GM18867 (cell line): ENCODE measurements at regions not wholly inside any gene's neighbourhood (a gene's known extent, or its start where the extent isn't known, plus 50 kb on each side); places are given as distances from the start of the nearest gene placed in this dataset.

Experiments used
- ATAC-seq: cut with Tn5 transposase; IDR thresholded peaks from one replicate; pipeline ENCODE4 v1.9.1; 2021; ENCODE audit warnings: mild to moderate bottlenecking, moderate library complexity; ENCODE audit not compliant: unreplicated experiment

DNA sequence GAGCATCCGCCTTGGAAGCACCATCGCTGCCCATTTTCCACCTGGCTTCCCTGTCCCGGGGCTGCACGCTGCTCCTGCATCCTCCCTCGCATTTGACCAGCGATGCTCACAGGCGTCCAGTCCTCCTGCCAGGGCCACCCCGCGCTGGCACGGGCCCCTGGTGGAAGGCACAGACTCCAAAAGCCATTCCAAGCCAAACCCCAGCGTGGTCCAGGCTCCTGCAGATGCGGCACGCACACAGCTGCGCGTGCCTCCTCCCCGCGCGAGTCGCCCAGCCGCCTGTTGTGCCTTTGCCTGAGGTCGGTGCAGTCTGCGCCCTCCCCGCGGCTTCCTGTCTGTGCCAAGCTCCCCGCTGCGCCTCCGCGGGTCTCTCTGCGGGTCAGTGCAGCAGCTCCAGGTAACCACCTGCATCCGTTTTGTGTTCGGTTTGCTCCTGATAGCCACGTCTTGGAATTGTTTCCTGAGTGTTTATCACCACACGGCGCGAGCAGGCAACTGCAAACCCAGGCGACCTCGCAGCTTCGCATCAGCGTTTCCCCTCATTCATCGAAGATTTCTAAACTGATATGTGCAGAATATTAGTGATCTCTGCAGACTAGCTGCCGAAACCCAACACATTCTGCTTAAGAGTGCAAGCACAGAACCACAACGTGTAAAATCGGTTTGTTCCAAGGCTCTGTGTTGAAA is 65.2 kb upstream of the SALL3 start:
- ATAC-seq: no peak

DNA sequence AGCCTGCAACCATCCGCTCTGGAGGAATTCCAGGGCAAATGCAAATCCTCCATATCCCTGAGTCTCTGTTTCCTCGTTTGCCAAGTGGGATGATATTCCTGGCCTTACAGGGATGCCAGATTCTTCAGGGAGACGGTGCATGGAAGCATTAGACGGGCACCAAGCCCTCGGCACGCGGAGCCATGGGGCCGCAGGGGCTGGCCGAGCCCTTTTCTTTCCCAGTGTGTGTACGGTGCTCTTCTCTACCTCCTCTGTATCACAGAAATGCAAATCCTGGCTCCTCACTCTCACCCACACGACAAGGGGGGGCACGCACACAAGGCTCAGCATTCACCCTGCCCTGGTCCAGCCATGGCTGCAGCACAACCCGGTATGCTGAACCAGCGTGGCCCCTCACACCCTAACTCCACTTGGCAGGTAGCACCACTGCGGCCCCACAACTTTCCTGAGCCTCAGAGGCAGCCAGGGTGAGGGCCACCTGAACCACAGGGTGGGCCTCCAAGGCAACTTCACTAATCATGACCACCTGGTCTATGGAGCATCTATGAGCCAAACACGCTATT is 64.1 kb upstream of the SALL3 start:
- ATAC-seq: no peak

DNA sequence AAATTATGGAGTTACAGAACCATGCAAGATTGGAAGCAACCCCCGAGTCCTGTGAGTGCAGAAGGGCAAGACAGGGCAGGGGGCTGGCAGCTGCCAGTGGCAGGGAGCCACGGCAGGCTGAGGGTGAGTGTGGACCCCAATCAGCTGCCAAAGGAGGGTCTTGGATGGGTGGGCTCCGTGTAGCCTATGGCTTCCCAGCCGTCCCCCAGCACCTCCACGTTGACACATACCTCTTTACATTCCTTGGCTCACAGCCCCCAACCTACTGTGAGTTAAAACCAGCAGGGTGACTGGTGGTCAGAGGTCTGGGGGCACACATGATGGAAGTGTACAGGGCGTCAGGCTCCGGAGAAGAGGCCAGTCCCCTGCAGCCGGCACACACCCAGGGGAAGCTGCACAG is 60.9 kb upstream of the SALL3 start:
- ATAC-seq: no peak

DNA sequence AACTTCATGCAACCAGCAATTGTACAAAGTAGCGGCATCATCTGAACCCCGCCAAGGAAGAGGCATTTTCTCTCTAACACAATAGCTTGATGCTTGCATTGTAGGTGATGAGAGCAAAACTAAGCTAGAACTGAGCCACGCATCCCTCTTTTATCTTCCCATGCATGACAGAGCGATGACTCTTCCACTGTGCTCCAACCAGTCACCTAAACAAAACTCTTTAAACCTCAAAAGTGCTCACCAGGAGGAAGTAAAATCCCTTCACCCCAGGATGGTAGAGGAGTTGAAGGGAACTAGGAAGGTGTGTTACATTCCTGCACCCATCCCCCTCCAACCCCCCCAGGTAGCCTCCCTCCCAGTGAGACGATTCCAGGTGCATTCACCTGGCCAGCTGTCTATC is 59.7 kb upstream of the SALL3 start:
- ATAC-seq: no peak

- ATAC-seq: no peak
Measured at GRCh38 chr18:78920456-78921138, 59.0 kb upstream of the SALL3 start.

- ATAC-seq: no peak
Measured at GRCh38 chr18:78922856-78923255, 56.8 kb upstream of the SALL3 start.

- no peak for ATAC-seq
Measured at GRCh38 chr18:78924301-78924700, 55.3 kb upstream of the SALL3 start.

- no peak for ATAC-seq
Measured at GRCh38 chr18:78924786-78925540, 54.7 kb upstream of the SALL3 start.

DNA sequence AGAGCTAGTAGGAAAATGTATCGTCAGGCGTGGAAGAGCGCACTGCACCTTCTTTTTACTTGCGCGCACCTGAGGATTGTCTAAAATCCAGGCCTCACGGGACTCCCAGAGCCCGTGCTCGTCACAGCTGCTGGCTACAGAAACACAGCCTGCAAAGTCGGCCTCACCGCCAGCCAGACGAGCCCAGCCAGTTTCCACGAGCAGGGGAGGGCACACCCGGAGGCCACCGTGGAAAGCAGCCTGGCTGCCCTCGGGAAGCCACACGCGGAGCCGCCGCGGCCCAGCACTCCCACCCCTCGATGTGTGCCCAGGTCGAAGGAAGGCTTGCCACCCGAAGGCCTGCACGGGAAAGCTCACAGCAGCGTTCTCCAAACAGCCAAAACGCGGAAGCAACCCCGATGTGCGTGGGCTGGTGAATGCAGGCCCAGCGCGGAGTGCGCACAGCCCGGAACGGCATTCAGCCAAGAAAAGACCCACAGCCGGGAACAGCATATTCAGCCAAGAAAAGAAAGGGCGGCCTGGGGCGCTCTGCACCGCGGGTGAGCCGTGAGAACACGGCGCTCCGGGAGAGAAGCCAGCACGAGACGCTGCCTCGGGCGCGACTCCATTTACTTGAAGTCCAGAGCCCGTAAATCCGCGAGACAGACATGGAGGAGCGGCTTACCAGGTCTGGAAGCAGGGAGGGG is 53.9 kb upstream of the SALL3 start:
- ATAC-seq: no peak

DNA sequence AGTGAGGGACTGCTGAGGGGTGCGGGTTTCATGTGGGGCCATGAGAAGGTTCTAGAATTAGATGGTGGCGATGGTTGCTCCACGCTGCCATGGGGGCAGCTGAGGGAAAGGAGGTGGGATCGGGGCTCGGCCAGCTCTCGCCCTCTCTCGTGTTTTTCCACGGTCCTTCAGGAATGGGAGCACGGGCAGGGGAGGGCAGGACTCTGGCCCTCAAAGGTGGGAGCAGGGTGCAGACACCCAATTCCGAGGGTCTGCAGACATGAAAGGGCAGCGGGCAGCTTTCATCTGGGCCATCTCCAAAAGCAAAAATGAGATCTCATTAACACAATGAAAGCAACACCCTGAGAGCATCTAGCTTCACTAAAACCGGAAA is 53.4 kb upstream of the SALL3 start:
- no peak for ATAC-seq

- ATAC-seq: no peak
Measured at GRCh38 chr18:78927156-78927555, 52.5 kb upstream of the SALL3 start.

- no peak for ATAC-seq
Measured at GRCh38 chr18:78927616-78928015, 52.0 kb upstream of the SALL3 start.

DNA sequence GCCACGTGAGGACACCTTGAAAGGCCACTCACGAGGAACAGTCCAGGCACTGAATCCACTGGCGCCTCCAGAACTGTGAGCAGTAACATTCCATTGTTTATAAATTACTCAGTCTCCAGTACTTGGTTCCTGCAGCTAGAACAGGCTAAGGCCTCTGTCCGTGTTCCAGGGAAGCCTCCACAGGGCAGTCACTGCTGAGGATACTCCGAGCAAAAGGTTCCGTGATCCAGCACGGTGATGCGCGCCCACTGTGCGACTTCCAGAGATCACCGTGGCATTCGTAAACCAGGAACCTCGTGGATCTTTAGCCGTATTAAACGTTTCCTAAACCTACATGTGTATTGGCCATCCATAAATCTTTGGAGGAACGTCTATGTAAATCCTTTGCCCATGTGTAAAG is 51.5 kb upstream of the SALL3 start:
- no peak for ATAC-seq

DNA sequence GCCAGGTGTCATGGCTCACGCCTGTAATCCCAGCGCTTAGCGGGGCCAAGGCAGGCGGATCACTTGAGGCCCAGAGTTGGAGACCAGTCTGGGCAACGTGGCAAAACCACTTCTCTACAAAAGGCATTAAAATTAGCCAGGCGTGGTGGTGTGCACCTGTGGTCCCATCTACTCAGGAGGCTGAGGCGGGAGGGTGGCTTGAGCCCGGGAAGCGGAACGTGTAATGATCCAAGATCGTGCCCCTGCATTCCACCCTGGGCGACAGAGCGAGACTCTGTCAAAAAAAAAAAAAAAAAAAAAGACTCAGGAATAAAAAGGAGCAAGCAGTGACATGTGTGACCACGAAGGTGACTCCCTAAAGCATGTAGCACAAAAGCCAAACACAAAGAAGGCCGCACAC is 50.1 kb upstream of the SALL3 start:
- ATAC-seq: no peak
